Upper lobe of right lung (tissue), 1 donor: ENCODE measurements at regions not wholly inside any gene's neighbourhood (a gene's known extent, or its start where the extent isn't known, plus 50 kb on each side); places are given as distances from the start of the nearest gene placed in this dataset.

Experiments
- ATAC-seq: fragments of 200-7000 bp; cut with Tn5 transposase; one replicate; pipeline ENCODE4 v1.9.1; 2020; ENCODE audit warnings: mild to moderate bottlenecking, moderate library complexity
- DNase-seq: peaks from one replicate; pipeline ENCODE4 v3.0.0-alpha.2; 2020
- H3K27ac ChIP-seq: fragments of 200-600 bp; one replicate; pipeline ENCODE4 v1.8.0; 2022
- H3K27me3 ChIP-seq: fragments of 200-600 bp; one replicate; pipeline ENCODE4 v1.8.0; 2022; ENCODE audit warnings: mild to moderate bottlenecking
- H3K36me3 ChIP-seq: fragments of 200-600 bp; one replicate; pipeline ENCODE4 v1.8.0; 2022
- H3K4me1 ChIP-seq: fragments of 200-600 bp; one replicate; pipeline ENCODE4 v1.8.0; 2022
- H3K4me3 ChIP-seq: fragments of 200-600 bp; one replicate; pipeline ENCODE4 v1.8.0; 2022; ENCODE audit warnings: mild to moderate bottlenecking
- H3K9me3 ChIP-seq: fragments of 200-600 bp; one replicate; pipeline ENCODE4 v1.8.0; 2022
- CTCF ChIP-seq: fragments of 200-600 bp; IDR thresholded peaks from one replicate; pipeline ENCODE4 v1.8.0; 2022; ENCODE audit warnings: antibody characterized with exemption
- intact Hi-C: fragments of 100-400 bp; cut with DNase I; formaldehyde crosslinking; loops from one replicate; pipeline ENCODE4 v1.11.0; 2022
- donor health status: DM: no; HTN: yes; CAD: no; lungs with severe emphysema.

GRCh38 chr2:8031370-8031769 is 650.5 kb upstream of the ID2 start:
- DNase-seq (no peak), ATAC-seq (no peak)
- intact Hi-C loops = no loop called here
- H3K9me3 ChIP-seq = no peaks in the 10 kb centered on the region
- no peaks in the 10 kb centered on the region for H3K27me3 ChIP-seq
- no peak for TF ChIP-seq CTCF
- H3K4me1 ChIP-seq = no peaks in the 10 kb centered on the region
- no peaks in the 10 kb centered on the region for H3K36me3 ChIP-seq
- H3K4me3 ChIP-seq = no peak overlapping the region
- no peak overlapping the region for H3K27ac ChIP-seq

- Histone ChIP-seq H3K4me3 (no peak overlapping the region), H3K27me3 (no peaks in the 10 kb centered on the region), H3K4me1 (no peaks in the 10 kb centered on the region), H3K9me3 (no peaks in the 10 kb centered on the region), H3K36me3 (no peaks in the 10 kb centered on the region), H3K27ac (no peak overlapping the region)
- no peak for TF ChIP-seq CTCF
- intact Hi-C loops = no loop called here
- no peak for DNase-seq
- no peak for ATAC-seq
Observed at GRCh38 chr2:8033546-8034096, 648.2 kb upstream of the ID2 start.

GRCh38 chr2:8036366-8036765 is 645.5 kb upstream of the ID2 start:
- intact Hi-C loops = no loop called here

GRCh38 chr2:8039732-8040131 is 642.1 kb upstream of the ID2 start:
- Histone ChIP-seq H3K27ac (no peak overlapping the region), H3K4me1 (no peaks in the 10 kb centered on the region), H3K9me3 (peaks cover 3% of the 10 kb centered on the region), H3K27me3 (no peaks in the 10 kb centered on the region), H3K4me3 (no peak overlapping the region), H3K36me3 (no peaks in the 10 kb centered on the region)
- intact Hi-C loops = no loop called here
- ATAC-seq = no peak
- TF ChIP-seq CTCF = no peak
- no peak for DNase-seq

More at GRCh38 chr2:8036366-8036765, 645.5 kb upstream of the ID2 start:
- no peaks in the 10 kb centered on the region for H3K4me1 ChIP-seq
- H3K27me3 ChIP-seq = no peaks in the 10 kb centered on the region
- H3K4me3 ChIP-seq = no peak overlapping the region
- no peaks in the 10 kb centered on the region for H3K36me3 ChIP-seq
- DNase-seq (no peak), ATAC-seq (no peak)
- H3K27ac ChIP-seq = no peak overlapping the region
- no peaks in the 10 kb centered on the region for H3K9me3 ChIP-seq
- TF ChIP-seq CTCF = no peak

- no peaks in the 10 kb centered on the region for H3K4me1 ChIP-seq
- DNase-seq (no peak), ATAC-seq (no peak)
- no peak for TF ChIP-seq CTCF
- peaks cover 3% of the 10 kb centered on the region for H3K9me3 ChIP-seq
- H3K27ac ChIP-seq = no peak overlapping the region
- intact Hi-C loops = no loop called here
- no peak overlapping the region for H3K4me3 ChIP-seq
- H3K36me3 ChIP-seq = no peaks in the 10 kb centered on the region
- no peaks in the 10 kb centered on the region for H3K27me3 ChIP-seq
Observed at GRCh38 chr2:8043295-8043694, 638.6 kb upstream of the ID2 start.

- no peak for ATAC-seq
Observed at GRCh38 chr2:8044046-8044594, 637.7 kb upstream of the ID2 start.

More at GRCh38 chr2:8044046-8044594, 637.7 kb upstream of the ID2 start:
- H3K4me1 ChIP-seq = no peaks in the 10 kb centered on the region
- intact Hi-C loops = no loop called here
- H3K27ac ChIP-seq = no peak overlapping the region
- no peak for TF ChIP-seq CTCF
- no peaks in the 10 kb centered on the region for H3K27me3 ChIP-seq
- H3K36me3 ChIP-seq = no peaks in the 10 kb centered on the region
- no peak for DNase-seq
- H3K4me3 ChIP-seq = no peak overlapping the region
- H3K9me3 ChIP-seq = peaks cover 3% of the 10 kb centered on the region
